HG02938 (cell line): ENCODE measurements at regions not wholly inside any gene's neighbourhood (a gene's known extent, or its start where the extent isn't known, plus 50 kb on each side); places are given as distances from the start of the nearest gene placed in this dataset.

ENCODE experiments used
- ATAC-seq: cut with Tn5 transposase; IDR thresholded peaks from one replicate; pipeline ENCODE4 v1.9.1; 2021; ENCODE audit warnings: mild to moderate bottlenecking, moderate library complexity; ENCODE audit not compliant: unreplicated experiment

GRCh38 chr14:71588576-71589215, 343.5 kb upstream of the RGS6 start:
- no peak for ATAC-seq

- ATAC-seq: no peak
Measured at GRCh38 chr14:71589609-71590008, 342.6 kb upstream of the RGS6 start.

- ATAC-seq: no peak
Measured at GRCh38 chr14:71590131-71590530, 342.1 kb upstream of the RGS6 start.

GRCh38 chr14:71591231-71591630, 341.0 kb upstream of the RGS6 start:
- no peak for ATAC-seq

DNA sequence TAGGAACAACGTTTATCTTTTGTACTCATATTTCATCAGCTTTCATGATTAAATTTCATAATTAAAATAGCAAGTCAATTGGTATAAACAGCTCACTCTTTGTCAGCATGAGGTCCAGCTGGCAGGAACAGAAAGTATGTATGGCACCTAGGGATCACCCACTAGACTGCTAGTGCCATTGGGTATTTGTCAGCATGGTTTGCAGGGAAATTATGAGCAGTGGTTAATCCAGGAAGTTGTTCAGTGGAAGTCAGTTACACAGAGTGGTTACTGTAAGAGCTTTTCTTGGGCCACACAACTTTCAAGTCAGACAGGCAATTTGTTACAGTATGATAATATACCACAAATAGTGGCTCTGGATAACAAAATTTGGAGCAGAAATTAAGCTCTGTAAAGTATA, 340.3 kb upstream of the RGS6 start:
- ATAC-seq: no peak

GRCh38 chr14:71592361-71592760, 339.9 kb upstream of the RGS6 start:
- ATAC-seq: no peak

DNA sequence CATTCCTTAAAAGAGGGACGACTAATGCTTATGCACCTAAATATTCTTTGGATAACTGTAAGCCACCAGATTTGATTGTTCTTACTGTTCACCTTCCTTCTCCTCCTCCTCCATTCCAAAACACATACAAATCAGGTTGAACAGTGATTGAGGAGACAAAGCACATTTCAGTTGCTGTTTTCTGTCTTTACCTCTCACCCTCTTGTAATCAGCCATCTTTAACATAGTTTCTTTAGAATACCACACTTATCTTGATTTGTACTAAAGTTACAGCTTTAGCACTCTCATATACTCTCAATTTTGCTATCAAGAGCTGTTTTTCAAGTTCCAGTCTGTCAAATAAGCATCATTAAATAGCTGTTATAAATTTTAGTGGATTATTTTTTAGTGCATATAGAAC, 338.3 kb upstream of the RGS6 start:
- no peak for ATAC-seq

DNA sequence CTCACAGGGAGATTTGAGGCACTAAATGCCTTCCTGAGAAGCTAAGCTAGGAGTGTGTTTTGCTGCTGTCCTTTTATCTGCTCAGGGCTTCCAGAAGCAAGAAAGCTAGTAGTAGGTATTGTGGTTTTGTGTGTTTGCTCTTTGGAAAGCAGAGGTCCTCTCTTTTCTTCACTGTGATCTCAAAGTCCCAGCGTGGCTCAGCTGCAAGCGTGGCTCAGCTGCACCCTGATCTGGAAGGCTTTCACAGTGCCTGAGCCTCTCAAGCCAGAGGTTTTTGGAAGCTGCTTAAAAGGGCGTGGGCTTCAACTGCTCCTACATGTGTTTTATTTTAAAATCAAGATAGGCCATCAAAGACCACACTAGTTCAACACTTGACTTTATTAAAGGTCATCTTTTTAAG, 337.4 kb upstream of the RGS6 start:
- ATAC-seq: no peak

DNA sequence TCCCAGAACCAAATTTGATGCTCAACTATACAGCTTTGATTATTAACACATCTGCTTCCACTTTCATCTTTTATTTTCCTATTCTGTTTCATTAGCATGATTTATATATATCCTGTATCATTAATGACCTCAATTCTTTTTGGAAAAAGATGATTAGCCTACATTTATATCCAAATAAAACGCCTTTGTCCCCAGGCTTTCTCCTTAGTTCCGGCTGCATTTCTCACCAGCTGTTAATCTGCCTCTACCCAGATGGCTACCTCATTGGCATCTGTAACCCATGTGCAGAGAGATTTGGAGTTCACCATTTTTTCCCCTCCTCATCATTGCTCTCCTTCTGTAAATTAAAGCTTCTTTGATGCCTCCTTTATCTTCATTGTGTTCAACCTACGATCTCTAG, 336.8 kb upstream of the RGS6 start:
- no peak for ATAC-seq

DNA sequence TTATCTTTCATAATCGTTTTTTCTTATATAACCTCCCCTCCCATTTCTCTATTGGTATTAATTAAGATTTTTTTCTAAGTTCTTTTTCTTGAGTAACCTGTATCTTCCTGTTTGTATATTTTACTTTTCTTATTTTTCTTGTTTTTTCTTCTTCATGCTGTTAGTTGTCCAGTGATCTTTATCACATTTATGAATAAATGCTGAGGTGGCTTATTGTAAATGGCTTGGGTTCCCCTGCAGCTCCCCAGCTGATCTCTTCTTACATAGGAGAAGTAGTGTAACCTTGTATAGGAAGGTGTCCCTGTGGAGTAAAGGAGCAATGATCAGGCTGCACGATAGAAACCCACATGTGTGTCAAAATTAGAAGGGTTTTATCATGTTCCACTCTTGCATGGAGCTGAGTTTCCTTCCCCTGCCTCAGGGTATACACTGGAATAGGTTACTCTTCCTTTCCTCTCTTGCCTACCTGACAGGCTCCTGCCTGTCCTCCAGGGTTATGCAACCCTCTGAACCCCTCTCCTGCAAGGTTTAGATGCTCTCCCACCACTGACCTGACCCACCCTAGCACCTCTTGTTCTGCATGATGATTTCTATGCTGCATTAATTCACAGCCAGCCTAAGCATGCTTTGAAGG, 334.8 kb upstream of the RGS6 start:
- ATAC-seq: no peak

- ATAC-seq: peak; percentile 85
Measured at GRCh38 chr14:71597955-71598660, 334.1 kb upstream of the RGS6 start.

- no peak for ATAC-seq
Measured at GRCh38 chr14:71600309-71600708, 331.9 kb upstream of the RGS6 start.

DNA sequence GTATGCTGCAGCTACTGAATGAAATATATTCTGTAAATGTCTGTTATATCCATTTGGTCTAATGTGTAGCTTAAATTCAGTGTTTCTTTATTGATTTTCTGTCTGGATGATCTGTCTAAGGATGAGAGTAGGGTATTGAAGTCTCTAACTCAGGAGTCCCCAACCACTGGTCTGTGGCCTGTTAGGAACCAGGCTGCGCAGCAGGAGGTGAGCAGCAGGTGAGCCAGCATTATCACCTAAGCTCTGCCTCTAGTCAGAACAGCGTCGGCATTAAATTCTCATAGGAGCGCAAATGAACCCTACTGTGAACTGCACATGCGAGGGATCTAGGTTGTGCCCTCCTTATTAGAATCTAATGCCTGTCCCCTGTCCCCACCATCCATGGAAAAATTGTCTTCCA, 329.7 kb upstream of the RGS6 start:
- ATAC-seq: no peak

- ATAC-seq: no peak
Measured at GRCh38 chr14:71604231-71604630, 328.0 kb upstream of the RGS6 start.

- ATAC-seq: no peak
Measured at GRCh38 chr14:71606064-71606463, 326.2 kb upstream of the RGS6 start.

GRCh38 chr14:71606575-71606974, 325.7 kb upstream of the RGS6 start:
- no peak for ATAC-seq

- ATAC-seq: no peak
Measured at GRCh38 chr14:71607056-71607455, 325.2 kb upstream of the RGS6 start.

- ATAC-seq: no peak
Measured at GRCh38 chr14:71610149-71610548, 322.1 kb upstream of the RGS6 start.

DNA sequence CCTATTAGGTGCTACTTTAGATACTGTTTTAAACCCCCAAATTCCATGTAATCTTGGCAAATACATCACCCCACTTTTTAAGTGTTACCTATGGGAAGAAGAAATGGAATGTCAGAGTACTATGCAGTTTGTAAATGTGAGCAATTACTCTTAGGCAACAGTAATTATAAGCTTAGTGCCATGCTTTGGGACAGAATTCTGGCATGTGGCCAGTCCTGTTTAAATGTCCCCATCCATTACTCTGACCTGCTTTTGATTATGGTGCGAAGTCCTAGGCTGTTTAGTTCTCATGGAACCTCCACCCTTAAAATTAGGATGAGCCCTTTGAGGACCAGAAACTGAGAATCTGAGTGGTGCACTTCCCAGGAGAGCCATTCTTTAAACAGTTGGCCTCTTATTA, 321.4 kb upstream of the RGS6 start:
- ATAC-seq: no peak

DNA sequence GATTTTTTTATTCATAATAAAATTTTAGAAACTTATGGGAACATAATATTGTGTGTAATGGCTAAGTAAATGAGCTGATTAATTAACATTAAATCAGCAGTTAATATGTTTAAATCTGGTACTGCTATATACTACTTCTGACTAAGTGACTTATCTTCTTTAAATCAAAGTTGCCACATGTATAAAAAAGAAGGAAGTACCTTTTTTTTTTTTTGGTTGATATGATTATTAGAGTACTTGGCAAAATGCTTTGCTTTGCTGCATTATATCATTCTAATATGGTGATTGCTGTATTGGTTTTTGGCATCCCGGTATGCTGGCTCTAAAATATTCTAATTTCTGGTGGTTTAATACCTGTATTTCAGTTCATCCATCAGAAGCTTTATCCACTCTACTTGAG, 319.1 kb upstream of the RGS6 start:
- ATAC-seq: no peak

DNA sequence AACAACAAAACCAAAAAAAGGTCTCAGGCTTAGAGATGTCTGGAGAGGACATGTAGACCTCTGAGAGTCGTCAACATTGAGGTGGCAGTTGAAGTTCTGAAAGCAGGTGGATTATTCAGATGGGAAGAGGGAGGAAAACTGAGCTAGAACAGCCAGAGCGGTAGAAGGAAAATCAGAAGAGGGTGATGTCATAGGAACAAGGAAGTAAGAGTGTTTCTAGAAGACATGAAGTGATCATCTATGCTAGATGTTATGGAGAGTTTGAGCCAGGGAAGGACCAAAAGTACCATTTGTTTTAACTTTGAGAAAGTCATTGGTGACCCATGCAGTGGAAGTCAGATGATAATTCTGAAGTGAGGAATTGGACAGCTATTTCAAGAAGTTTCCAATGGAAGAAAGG, 316.2 kb upstream of the RGS6 start:
- ATAC-seq: no peak

GRCh38 chr14:71618047-71618446, 314.2 kb upstream of the RGS6 start:
- no peak for ATAC-seq
